Loucy (cell line): ENCODE measurements at regions not wholly inside any gene's neighbourhood (a gene's known extent, or its start where the extent isn't known, plus 50 kb on each side); places are given as distances from the start of the nearest gene placed in this dataset.

Experiments used
- H2AFZ ChIP-seq: fragments of 200-600 bp; sonication (generic); 2 replicates; pipeline ENCODE4 v1.6.0; 2016; ENCODE audit warnings: antibody characterized with exemption, mild to moderate bottlenecking, low read length, moderate library complexity
- H3F3A ChIP-seq: fragments of 200-600 bp; 2 replicates; pipeline ENCODE4 v1.6.0; 2016; ENCODE audit warnings: antibody characterized with exemption, low read depth, mild to moderate bottlenecking
- H3K27me3 ChIP-seq: fragments of 200-600 bp; sonication (generic); 2 replicates; pipeline ENCODE4 v1.6.1; 2014; ENCODE audit warnings: low read length, mild to moderate bottlenecking; ENCODE audit not compliant: insufficient read depth, poor library complexity, severe bottlenecking
- H3K36me3 ChIP-seq: fragments of 200-600 bp; sonication (generic); 2 replicates; pipeline ENCODE4 v1.6.1; 2016; ENCODE audit warnings: low read length; ENCODE audit not compliant: insufficient read depth
- H3K4me1 ChIP-seq: fragments of 200-600 bp; sonication (generic); 2 replicates; pipeline ENCODE4 v1.5.1; 2014; ENCODE audit warnings: low read length, mild to moderate bottlenecking; ENCODE audit not compliant: insufficient read depth, poor library complexity, severe bottlenecking
- H3K4me2 ChIP-seq: fragments of 200-600 bp; sonication (generic); 2 replicates; pipeline ENCODE4 v1.6.0; 2014; ENCODE audit warnings: antibody characterized with exemption, low read length, low read depth, mild to moderate bottlenecking; ENCODE audit not compliant: poor library complexity, severe bottlenecking
- H3K4me3 ChIP-seq: fragments of 200-600 bp; sonication (generic); 2 replicates; pipeline ENCODE4 v1.5.1; 2014; ENCODE audit warnings: low read length, mild to moderate bottlenecking, mixed read lengths; ENCODE audit not compliant: poor library complexity, severe bottlenecking
- H3K79me2 ChIP-seq: fragments of 200-600 bp; sonication (generic); 2 replicates; pipeline ENCODE4 v1.6.1; 2014; ENCODE audit warnings: low read length; ENCODE audit not compliant: insufficient read depth
- H3K9ac ChIP-seq: fragments of 200-600 bp; sonication (generic); 2 replicates; pipeline ENCODE4 v1.6.0; 2014; ENCODE audit warnings: mild to moderate bottlenecking, low read depth, low read length, moderate library complexity; ENCODE audit not compliant: poor library complexity, severe bottlenecking
- H3K9me2 ChIP-seq: fragments of 200-600 bp; sonication (generic); replicated peaks from 2 replicates; pipeline ENCODE4 v1.6.1; 2016; ENCODE audit warnings: low read depth, low read length, mixed read lengths
- H3K9me3 ChIP-seq: fragments of 200-600 bp; sonication (generic); 2 replicates; pipeline ENCODE4 v1.6.1; 2014; ENCODE audit warnings: mild to moderate bottlenecking, antibody characterized with exemption, low read length, low read depth; ENCODE audit not compliant: insufficient read depth
- H4K20me1 ChIP-seq: fragments of 200-600 bp; sonication (generic); 2 replicates; pipeline ENCODE4 v1.6.0; 2014; ENCODE audit warnings: antibody characterized with exemption, low read length, mild to moderate bottlenecking; ENCODE audit not compliant: insufficient read depth, poor library complexity, severe bottlenecking
- EZH2phosphoT487 ChIP-seq: fragments of 200-600 bp; IDR thresholded peaks from 2 replicates; pipeline ENCODE4 v1.6.1; 2018; ENCODE audit warnings: antibody characterized with exemption, mild to moderate bottlenecking, moderate library complexity, borderline replicate concordance
- TF ChIP-seq, protein P1 (sequence below): fragments of 200-600 bp; sonication (generic); conservative IDR thresholded peaks from 2 replicates; pipeline ENCODE4 v1.5.1; 2014; ENCODE audit warnings: mild to moderate bottlenecking, antibody characterized with exemption, low read length

DNA sequence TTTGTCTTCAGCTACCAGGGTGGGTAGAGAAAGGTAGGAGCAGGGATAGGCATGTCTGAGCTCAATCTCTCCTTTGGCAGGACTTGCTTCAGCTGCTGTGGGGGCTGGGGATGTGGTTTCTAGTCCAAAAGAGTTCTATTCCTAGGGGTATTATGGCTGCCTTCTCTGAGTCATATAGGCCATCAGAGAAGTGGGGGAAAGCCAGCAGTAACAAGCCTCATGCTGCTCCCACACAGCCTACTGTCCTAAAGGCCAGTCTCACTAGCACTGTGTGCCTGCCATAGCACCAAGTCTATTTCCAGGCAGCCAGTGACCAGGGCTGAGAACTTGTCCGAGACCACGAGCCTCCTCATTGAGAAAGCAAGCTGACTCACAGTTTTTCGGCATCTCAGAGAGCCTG, 270.6 kb downstream of the DCAF12L2 start:
- Histone ChIP-seq H3K9me2 (no peaks in the 10 kb centered on the region), H3K9ac (no peak overlapping the region), H3K27me3 (no peaks in the 10 kb centered on the region), H4K20me1 (no peaks in the 10 kb centered on the region), H3K4me1 (no peaks in the 10 kb centered on the region), H3F3A (no peaks in the 10 kb centered on the region), H3K4me2 (no peak overlapping the region), H3K9me3 (no peaks in the 10 kb centered on the region), H3K79me2 (no peaks in the 10 kb centered on the region), H3K36me3 (no peaks in the 10 kb centered on the region), H2AFZ (no peak overlapping the region), H3K4me3 (no peak overlapping the region)
- TF ChIP-seq, protein P1, sequence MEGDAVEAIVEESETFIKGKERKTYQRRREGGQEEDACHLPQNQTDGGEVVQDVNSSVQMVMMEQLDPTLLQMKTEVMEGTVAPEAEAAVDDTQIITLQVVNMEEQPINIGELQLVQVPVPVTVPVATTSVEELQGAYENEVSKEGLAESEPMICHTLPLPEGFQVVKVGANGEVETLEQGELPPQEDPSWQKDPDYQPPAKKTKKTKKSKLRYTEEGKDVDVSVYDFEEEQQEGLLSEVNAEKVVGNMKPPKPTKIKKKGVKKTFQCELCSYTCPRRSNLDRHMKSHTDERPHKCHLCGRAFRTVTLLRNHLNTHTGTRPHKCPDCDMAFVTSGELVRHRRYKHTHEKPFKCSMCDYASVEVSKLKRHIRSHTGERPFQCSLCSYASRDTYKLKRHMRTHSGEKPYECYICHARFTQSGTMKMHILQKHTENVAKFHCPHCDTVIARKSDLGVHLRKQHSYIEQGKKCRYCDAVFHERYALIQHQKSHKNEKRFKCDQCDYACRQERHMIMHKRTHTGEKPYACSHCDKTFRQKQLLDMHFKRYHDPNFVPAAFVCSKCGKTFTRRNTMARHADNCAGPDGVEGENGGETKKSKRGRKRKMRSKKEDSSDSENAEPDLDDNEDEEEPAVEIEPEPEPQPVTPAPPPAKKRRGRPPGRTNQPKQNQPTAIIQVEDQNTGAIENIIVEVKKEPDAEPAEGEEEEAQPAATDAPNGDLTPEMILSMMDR, result no peak
- TF ChIP-seq EZH2phosphoT487, result no peak

DNA sequence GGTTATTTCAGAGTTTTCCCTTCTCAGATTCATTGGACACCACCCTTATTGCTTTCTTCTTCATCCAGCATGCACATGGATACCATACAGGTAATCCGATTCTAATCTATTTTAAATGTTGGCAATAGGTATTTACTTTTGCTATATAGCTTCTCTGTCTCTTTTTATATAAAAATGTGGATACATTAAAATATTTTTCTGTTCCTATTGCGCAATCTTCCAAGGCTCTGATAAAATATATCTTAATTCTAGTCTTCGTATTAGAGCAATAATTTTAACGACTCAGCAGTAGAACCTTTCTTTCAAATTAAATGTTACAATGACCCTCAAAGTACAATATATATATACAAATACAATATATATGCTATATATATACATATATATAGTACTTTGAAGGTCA, 239.8 kb downstream of the DCAF12L2 start:
- Histone ChIP-seq H3K9me2 (no peaks in the 10 kb centered on the region), H3K9me3 (no peaks in the 10 kb centered on the region), H3K79me2 (no peaks in the 10 kb centered on the region), H3F3A (no peaks in the 10 kb centered on the region), H2AFZ (no peak overlapping the region), H3K4me1 (no peaks in the 10 kb centered on the region), H3K27me3 (no peaks in the 10 kb centered on the region), H3K36me3 (no peaks in the 10 kb centered on the region), H4K20me1 (no peaks in the 10 kb centered on the region), H3K4me3 (no peak overlapping the region), H3K4me2 (no peak overlapping the region), H3K9ac (no peak overlapping the region)
- TF ChIP-seq, protein P1, result no peak
- TF ChIP-seq EZH2phosphoT487, result no peak

DNA sequence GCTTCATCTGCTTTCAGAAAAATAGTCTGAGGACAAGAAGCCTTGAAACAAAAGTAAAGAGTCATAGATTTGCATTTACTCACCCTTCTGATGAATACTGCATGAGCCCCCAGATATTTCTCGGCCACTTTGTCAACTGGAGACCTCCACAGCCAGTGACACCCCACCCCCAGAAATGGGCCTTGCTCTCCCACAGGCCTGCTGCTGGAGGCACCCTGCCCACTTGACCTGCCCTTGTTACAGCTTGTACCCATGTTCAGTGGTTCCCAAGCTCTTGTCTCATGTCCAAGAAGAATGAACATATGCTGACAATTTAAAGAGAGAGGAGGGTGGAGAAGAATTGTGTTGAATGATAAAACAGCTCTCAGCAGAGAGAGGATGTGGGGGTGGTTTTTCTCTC, 225.1 kb downstream of the DCAF12L2 start:
- H3K27me3 ChIP-seq, result no peaks in the 10 kb centered on the region
- no peak overlapping the region for H3K4me2 ChIP-seq

More for the DNA sequence above, 225.1 kb downstream of the DCAF12L2 start:
- TF ChIP-seq, protein P1, result no peak
- TF ChIP-seq EZH2phosphoT487, result no peak
- Histone ChIP-seq H3K9ac (no peak overlapping the region), H3K36me3 (no peaks in the 10 kb centered on the region), H3K9me2 (no peaks in the 10 kb centered on the region), H3K4me3 (no peak overlapping the region), H4K20me1 (no peaks in the 10 kb centered on the region), H3K9me3 (no peaks in the 10 kb centered on the region), H3K4me1 (no peaks in the 10 kb centered on the region), H2AFZ (no peak overlapping the region), H3F3A (no peaks in the 10 kb centered on the region), H3K79me2 (no peaks in the 10 kb centered on the region)
